ENCODE measurements at regions not wholly inside any gene's neighbourhood (a gene's known extent, or its start where the extent isn't known, plus 50 kb on each side); places are given as distances from the start of the nearest gene placed in this dataset.

GRCh38 chr3:25043749-25044148 is 384.3 kb upstream of the RARB start:
- DNase-seq = no peak

DNA sequence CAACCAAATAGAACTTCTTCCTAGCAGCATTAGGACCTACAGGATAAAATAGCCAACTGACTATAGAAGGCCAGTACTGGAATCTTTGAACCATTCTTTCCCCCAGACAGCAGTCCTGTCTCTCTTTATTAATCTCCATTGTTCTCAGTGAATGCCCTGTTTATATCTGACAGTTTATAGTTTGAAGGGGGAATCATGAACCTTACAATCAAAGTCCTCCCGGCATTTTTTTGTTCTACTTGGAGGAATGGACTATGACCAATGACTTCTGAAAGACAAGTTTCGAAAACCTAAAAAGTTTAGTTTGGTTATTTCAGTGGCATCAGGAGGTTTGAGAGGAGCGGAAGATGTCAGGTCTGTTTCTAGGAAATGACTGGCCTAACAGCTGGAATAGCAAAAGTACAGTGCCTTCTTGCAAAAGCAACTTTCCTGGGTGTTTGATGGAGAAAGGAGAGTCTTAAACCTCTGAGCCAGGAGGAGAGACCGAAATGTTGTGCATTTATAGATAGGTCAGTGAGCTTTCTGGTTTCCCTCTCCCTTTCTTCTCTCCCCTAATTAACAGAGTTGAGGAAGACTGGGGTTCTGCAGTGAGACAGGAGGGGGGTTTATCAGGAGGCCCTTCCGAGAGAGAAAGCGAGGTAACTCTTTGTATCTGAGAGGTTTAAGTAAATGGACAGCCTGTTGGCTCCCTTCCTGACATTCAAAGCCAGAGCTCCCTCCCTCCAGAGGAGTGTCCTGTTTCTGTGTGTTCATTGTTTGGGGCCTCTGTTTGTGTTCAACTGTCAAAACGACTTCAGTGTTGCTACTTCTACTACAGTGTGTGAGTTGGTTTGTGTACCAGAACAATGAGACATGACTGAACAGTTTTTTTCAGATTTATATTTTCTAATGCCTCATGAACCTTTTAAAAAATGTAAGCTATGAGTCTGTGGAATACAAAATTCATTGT is 383.0 kb upstream of the RARB start:
- peak in 1 of 2 donors; percentile 28 for DNase-seq

- no peak for DNase-seq
Observed at GRCh38 chr3:25046911-25047771, 380.9 kb upstream of the RARB start.

DNA sequence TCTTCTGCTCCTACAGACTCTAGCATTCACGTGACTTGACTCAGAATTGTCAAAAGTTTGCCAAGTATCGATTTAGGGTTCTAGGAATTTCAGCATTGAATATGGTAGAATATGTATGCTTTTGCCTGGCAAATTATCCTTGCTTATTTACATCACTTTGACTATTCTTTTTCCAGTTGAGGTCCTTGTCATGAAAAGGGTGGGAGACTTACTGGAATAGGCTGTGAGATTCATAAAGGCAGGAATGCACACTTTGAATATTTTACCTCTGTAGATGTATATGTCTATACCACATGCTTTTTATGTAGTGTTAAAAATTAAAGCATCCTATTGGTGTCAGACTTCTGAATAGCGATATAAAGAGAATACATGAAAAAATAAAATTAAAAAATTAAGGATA is 378.8 kb upstream of the RARB start:
- no peak for DNase-seq

- DNase-seq = no peak
Observed at GRCh38 chr3:25053360-25053759, 374.7 kb upstream of the RARB start.

GRCh38 chr3:25056036-25056755 is 371.9 kb upstream of the RARB start:
- peak in 1 of 2 donors; percentile 33 for DNase-seq

DNA sequence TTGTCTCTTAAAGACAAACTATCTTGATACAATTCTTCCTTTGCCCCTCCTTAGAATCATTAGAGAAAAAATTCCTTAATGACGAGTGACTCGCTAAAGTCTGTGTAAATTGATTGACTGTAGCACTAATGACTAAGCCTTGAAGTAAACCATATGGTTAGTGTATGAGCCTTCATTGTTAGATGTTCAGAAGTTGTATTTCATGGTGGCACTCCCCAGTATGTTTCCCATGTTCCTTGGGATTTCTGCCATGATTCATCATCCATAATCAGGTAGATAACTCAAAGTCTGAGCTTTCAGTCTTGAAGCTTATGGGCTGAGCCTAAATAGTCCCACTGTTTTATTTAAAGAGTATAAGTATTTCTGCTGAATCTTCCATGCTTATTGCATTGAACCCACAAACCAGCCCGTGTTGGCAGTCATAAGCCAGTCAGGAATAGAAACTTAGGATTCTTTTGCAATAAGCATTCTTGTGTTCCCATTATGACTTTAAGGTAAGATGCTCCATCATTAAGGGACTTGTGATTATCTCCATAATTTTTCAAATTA is 371.2 kb upstream of the RARB start:
- DNase-seq = peak in 1 of 2 donors; percentile 25

- DNase-seq = peak in 1 of 2 donors; percentile 31
Observed at GRCh38 chr3:25057379-25057778, 370.7 kb upstream of the RARB start.

- no peak for DNase-seq
Observed at GRCh38 chr3:25064681-25065080, 363.4 kb upstream of the RARB start.

- DNase-seq = no peak
Observed at GRCh38 chr3:25069970-25070369, 358.1 kb upstream of the RARB start.

GRCh38 chr3:25071846-25072245 is 356.2 kb upstream of the RARB start:
- no peak for DNase-seq

- DNase-seq = no peak
Observed at GRCh38 chr3:25073423-25073822, 354.6 kb upstream of the RARB start.

GRCh38 chr3:25074149-25074548 is 353.9 kb upstream of the RARB start:
- DNase-seq = no peak

- DNase-seq = no peak
Observed at GRCh38 chr3:25080461-25080860, 347.6 kb upstream of the RARB start.

DNA sequence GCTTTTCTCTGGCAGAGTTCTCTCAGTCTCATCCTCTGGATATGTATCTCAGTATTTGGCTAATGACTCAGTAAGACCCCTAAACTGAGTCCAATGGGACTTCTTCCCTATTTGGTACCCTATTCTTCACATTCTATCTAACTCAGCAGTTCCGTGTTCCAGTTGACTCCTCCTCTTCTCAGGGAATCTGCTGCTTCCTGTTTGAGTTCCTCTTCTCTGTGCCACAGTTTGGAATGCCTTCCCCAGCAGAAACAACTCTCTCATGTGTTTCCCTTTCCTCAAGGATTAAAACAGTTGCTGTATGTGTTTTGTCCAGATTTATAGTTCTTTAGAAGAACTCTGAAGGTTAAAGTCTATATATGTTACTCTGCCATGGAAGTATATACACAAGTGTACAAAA is 344.0 kb upstream of the RARB start:
- DNase-seq = no peak

DNA sequence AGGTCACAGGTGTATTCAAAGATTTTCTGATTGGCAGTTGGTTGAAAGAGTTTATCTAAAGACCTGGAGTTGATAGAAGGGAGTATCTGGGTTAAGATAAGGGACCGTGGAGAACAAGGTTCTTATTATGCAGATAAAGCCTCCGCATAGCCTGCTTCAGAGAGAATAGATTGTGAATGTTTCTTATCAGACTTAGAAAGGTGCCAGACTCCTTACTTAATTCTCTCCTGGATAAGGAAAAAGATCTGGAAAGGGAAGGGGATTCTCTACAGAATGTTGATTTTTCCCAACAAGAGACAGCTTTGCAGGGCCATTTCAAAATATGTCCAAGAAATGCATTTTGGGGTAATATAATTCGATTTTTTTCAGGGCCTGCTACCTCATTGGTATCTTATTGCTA is 341.3 kb upstream of the RARB start:
- DNase-seq = no peak

DNA sequence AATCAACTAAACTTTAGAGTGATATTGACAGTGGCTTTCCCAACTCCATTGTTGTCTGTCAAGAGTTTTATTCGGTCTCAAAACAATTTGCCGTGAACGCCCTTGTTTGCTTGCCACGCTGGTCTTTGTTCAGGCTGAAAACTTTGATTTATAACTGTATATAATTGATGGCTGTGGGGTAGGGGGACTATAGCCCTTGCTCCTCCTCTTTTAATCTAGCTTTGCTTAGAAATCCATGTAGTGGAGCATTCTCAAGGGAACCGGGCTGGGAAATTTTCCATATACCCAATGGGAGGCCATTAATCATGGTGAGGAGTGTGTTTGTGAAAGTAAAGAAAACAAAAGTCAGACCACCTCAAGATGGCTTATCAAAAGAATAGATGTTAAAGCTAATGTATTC is 339.8 kb upstream of the RARB start:
- no peak for DNase-seq

- peak in 1 of 2 donors; percentile 13 for DNase-seq
Observed at GRCh38 chr3:25090698-25091453, 337.2 kb upstream of the RARB start.

DNA sequence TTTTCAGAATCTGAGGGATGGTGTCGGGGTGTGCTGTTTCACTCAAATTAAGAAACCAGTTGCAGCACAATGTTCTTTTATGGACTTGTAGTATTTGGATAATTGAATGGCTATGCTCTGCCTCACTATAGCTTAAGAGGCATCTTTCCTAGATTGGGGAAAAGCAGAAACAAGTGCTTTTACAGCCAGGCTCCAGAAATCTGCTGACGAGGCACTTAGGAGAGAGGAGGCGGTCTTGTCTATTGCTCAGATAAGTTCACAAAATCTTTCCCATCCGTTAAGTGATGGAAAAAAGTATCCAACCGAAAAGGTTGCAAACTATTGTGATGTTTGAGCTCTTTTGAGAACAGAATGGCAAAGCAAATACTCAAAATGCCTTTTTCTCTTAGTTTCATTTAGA is 336.1 kb upstream of the RARB start:
- no peak for DNase-seq

DNA sequence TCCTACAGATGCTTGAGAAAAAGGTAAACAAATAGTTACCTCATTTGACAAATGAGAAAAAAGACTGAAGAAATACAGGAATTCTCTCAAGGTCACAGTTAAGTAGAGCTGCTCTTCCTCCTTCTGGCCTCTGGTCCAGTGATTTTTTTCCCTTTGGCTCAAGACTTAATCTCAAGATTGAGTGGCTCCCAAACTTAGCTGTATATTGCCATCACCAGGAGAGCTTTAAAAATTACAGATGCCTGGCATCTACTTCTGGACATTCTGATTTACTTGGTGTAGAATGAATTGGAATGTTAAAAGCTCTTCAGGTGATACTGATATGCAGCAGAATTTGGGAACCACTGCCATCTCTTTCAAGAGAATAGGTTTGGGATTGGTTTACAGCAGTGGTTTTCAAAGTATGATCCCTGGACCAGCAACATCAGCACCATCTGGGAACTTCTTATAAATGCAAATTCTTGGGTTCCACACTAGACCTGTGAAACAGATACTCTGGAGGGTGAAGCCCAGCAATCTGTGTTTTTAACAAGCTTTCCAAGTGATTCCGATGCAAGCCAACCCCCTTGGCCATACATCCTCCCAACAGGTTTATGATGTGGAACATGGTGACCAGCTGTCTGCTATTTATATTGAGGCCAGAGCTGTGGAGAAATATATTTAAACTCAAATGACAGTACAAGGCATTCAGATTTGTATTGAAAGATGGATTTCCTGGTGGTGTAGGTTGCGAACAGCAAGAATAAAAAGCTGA is 333.0 kb upstream of the RARB start:
- DNase-seq = no peak
